ENCODE measurements at regions not wholly inside any gene's neighbourhood (a gene's known extent, or its start where the extent isn't known, plus 50 kb on each side); places are given as distances from the start of the nearest gene placed in this dataset.

GRCh38 chr10:124205432-124205831 is 112.0 kb upstream of the CHST15 start:
- TF ChIP-seq CTCF (IDR thresholded peaks at IDR 0.05; ENCODE audit: low read depth, low read length): no peak
- H3K4me3 ChIP-seq (replicated peaks in 1 of 2; ENCODE audit: low read depth in 2 of 2, low read length in 2 of 2): no peak overlapping the region
- DNase-seq (ENCODE audit: low read depth in 2 of 2): no peak

GRCh38 chr10:124204726-124205125 is 111.3 kb upstream of the CHST15 start:
- DNase-seq (ENCODE audit: low read depth in 2 of 2): no peak
- no peak overlapping the region for H3K4me3 ChIP-seq (replicated peaks in 1 of 2; ENCODE audit: low read depth in 2 of 2, low read length in 2 of 2)
- TF ChIP-seq CTCF (IDR thresholded peaks at IDR 0.05; ENCODE audit: low read depth, low read length): no peak

GRCh38 chr10:124200011-124200410 is 106.6 kb upstream of the CHST15 start:
- DNase-seq (ENCODE audit: low read depth in 2 of 2): no peak
- no peak for TF ChIP-seq CTCF (IDR thresholded peaks at IDR 0.05; ENCODE audit: low read depth, low read length)
- H3K4me3 ChIP-seq (replicated peaks in 1 of 2; ENCODE audit: low read depth in 2 of 2, low read length in 2 of 2): no peak overlapping the region

GRCh38 chr10:124198871-124199270 is 105.5 kb upstream of the CHST15 start:
- no peak for DNase-seq (ENCODE audit: low read depth in 2 of 2)
- H3K4me3 ChIP-seq (replicated peaks in 1 of 2; ENCODE audit: low read depth in 2 of 2, low read length in 2 of 2): no peak overlapping the region
- no peak for TF ChIP-seq CTCF (IDR thresholded peaks at IDR 0.05; ENCODE audit: low read depth, low read length)

- DNase-seq (ENCODE audit: low read depth in 2 of 2): no peak
- TF ChIP-seq CTCF (IDR thresholded peaks at IDR 0.05; ENCODE audit: low read depth, low read length): no peak
- H3K4me3 ChIP-seq (replicated peaks in 1 of 2; ENCODE audit: low read depth in 2 of 2, low read length in 2 of 2): no peak overlapping the region
These were observed 104.7 kb upstream of the CHST15 start for GRCh38 chr10:124198125-124198501.

- TF ChIP-seq CTCF (IDR thresholded peaks at IDR 0.05; ENCODE audit: low read depth, low read length): no peak
- H3K4me3 ChIP-seq (replicated peaks in 1 of 2; ENCODE audit: low read depth in 2 of 2, low read length in 2 of 2): no peak overlapping the region
- DNase-seq (ENCODE audit: low read depth in 2 of 2): no peak
These were observed 104.2 kb upstream of the CHST15 start for GRCh38 chr10:124197371-124198124.

- no peak overlapping the region for H3K4me3 ChIP-seq (replicated peaks in 1 of 2; ENCODE audit: low read depth in 2 of 2, low read length in 2 of 2)
- no peak for DNase-seq (ENCODE audit: low read depth in 2 of 2)
- TF ChIP-seq CTCF (IDR thresholded peaks at IDR 0.05; ENCODE audit: low read depth, low read length): no peak
These were observed 103.3 kb upstream of the CHST15 start for GRCh38 chr10:124196659-124197058.
